ENCODE measurements at regions not wholly inside any gene's neighbourhood (a gene's known extent, or its start where the extent isn't known, plus 50 kb on each side); places are given as distances from the start of the nearest gene placed in this dataset.

DNA sequence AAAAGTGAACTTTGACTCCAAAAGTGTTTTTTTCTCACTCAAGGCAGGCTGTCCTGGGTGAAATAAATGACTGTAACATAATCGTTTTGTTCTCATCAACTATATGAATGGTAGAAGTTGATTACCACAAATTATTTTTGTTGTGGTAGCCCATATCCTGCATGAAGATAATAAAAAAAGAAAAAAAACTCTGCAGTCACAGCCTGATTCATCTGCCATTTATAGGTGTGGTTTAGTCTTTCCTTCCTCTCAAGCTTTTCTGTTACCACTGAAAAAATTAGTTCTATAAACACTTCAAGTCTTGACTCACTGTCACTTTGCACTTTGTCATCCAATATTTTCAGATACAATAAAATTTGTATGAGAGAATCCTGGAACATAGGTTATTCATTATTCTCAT lies 522.0 kb downstream of the PLCL1 start:
- no peak overlapping the region for H3K4me3 Mint-ChIP-seq
- H3K36me3 Mint-ChIP-seq (ENCODE audit: low read depth) = no peaks in the 10 kb centered on the region
- H3K4me1 Mint-ChIP-seq = no peaks in the 10 kb centered on the region
- TF ChIP-seq CTCF (conservative IDR thresholded peaks at IDR 0.05) = no peak
- peaks cover 3% of the 10 kb centered on the region for H3K27me3 Mint-ChIP-seq (ENCODE audit: low read depth)
- no peaks in the 10 kb centered on the region for H3K9me3 Mint-ChIP-seq
- no peak overlapping the region for H3K27ac Mint-ChIP-seq (ENCODE audit: unreplicated experiment)
- no peak for DNase-seq (ENCODE audit: low read depth, low spot score)

DNA sequence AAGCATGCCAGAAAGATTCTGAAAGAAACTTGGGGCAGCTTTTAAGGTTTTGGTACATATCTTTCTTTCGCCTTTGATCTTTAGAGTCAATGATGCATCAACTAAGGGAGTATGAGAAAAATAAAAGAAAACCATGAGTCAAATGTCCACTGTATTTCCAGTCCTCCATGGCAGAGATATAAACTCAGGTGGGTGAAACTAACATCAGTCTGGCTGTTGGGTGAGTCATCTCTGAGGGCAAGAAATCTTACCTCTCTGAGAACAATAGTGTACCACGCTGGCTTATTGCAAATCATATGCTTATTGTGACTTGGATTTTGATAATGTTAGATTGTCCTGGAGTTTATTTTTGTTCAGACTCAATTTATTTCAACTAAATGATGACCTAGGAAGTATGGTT lies 521.0 kb downstream of the PLCL1 start:
- TF ChIP-seq CTCF (conservative IDR thresholded peaks at IDR 0.05) = no peak
- Mint-ChIP-seq H3K36me3 (ENCODE audit: low read depth) (no peaks in the 10 kb centered on the region), H3K27me3 (ENCODE audit: low read depth) (peaks cover 3% of the 10 kb centered on the region), H3K4me3 (no peak overlapping the region), H3K27ac (ENCODE audit: unreplicated experiment) (no peak overlapping the region), H3K9me3 (no peaks in the 10 kb centered on the region), H3K4me1 (no peaks in the 10 kb centered on the region)
- DNase-seq (ENCODE audit: low read depth, low spot score) = no peak

GRCh38 chr2:198324071-198324470 lies 519.7 kb downstream of the PLCL1 start:
- H3K36me3 Mint-ChIP-seq (ENCODE audit: low read depth) = no peaks in the 10 kb centered on the region
- H3K4me3 Mint-ChIP-seq = no peak overlapping the region
- no peaks in the 10 kb centered on the region for H3K9me3 Mint-ChIP-seq
- peaks cover 3% of the 10 kb centered on the region for H3K27me3 Mint-ChIP-seq (ENCODE audit: low read depth)
- DNase-seq (ENCODE audit: low read depth, low spot score) = no peak
- H3K4me1 Mint-ChIP-seq = no peaks in the 10 kb centered on the region
- TF ChIP-seq CTCF (conservative IDR thresholded peaks at IDR 0.05) = no peak
- no peak overlapping the region for H3K27ac Mint-ChIP-seq (ENCODE audit: unreplicated experiment)

GRCh38 chr2:198322275-198322674 lies 517.9 kb downstream of the PLCL1 start:
- peak; percentile 53 for TF ChIP-seq CTCF (conservative IDR thresholded peaks at IDR 0.05)
- H3K36me3 Mint-ChIP-seq (ENCODE audit: low read depth) = no peaks in the 10 kb centered on the region
- no peak overlapping the region for H3K4me3 Mint-ChIP-seq
- H3K4me1 Mint-ChIP-seq = no peaks in the 10 kb centered on the region
- DNase-seq (ENCODE audit: low read depth, low spot score) = no peak
- H3K27ac Mint-ChIP-seq (ENCODE audit: unreplicated experiment) = no peak overlapping the region
- H3K9me3 Mint-ChIP-seq = no peaks in the 10 kb centered on the region
- peaks cover 3% of the 10 kb centered on the region for H3K27me3 Mint-ChIP-seq (ENCODE audit: low read depth)

- DNase-seq (ENCODE audit: low read depth, low spot score) = no peak
- no peak overlapping the region for H3K27ac Mint-ChIP-seq (ENCODE audit: unreplicated experiment)
- no peak overlapping the region for H3K4me3 Mint-ChIP-seq
- no peaks in the 10 kb centered on the region for H3K36me3 Mint-ChIP-seq (ENCODE audit: low read depth)
- TF ChIP-seq CTCF (conservative IDR thresholded peaks at IDR 0.05) = no peak
- no peaks in the 10 kb centered on the region for H3K9me3 Mint-ChIP-seq
- H3K27me3 Mint-ChIP-seq (ENCODE audit: low read depth) = peaks cover 8% of the 10 kb centered on the region
- no peaks in the 10 kb centered on the region for H3K4me1 Mint-ChIP-seq
These were observed 517.2 kb downstream of the PLCL1 start for GRCh38 chr2:198321522-198322088.
